ENCODE measurements at regions not wholly inside any gene's neighbourhood (a gene's known extent, or its start where the extent isn't known, plus 50 kb on each side); places are given as distances from the start of the nearest gene placed in this dataset.
A peak's percentile ranks its signal among the peaks of the same experiment; 100 is the strongest.

DNA sequence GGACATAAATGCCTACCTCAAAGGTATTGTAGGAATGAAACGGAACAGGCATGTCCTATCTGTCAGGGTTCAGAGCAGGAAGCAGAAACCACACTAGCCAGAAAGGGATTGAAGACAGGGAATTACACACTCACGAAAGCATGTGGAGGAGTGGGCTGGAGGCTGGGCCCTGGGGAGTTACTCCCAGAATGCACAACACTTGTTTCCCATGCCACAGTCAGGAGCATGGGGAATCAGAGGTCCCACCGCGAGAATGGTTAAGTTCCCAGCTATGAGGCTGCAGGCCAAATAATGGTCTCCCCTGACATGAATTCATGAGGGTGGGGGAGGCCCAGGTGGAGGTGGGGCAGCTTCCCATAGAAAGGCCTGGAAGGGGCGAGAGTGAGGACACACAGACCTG is 212.7 kb downstream of the HERPUD2 start:
- TF ChIP-seq POLR2A (IDR thresholded peaks at IDR 0.05): no peak
- TF ChIP-seq, protein P1, sequence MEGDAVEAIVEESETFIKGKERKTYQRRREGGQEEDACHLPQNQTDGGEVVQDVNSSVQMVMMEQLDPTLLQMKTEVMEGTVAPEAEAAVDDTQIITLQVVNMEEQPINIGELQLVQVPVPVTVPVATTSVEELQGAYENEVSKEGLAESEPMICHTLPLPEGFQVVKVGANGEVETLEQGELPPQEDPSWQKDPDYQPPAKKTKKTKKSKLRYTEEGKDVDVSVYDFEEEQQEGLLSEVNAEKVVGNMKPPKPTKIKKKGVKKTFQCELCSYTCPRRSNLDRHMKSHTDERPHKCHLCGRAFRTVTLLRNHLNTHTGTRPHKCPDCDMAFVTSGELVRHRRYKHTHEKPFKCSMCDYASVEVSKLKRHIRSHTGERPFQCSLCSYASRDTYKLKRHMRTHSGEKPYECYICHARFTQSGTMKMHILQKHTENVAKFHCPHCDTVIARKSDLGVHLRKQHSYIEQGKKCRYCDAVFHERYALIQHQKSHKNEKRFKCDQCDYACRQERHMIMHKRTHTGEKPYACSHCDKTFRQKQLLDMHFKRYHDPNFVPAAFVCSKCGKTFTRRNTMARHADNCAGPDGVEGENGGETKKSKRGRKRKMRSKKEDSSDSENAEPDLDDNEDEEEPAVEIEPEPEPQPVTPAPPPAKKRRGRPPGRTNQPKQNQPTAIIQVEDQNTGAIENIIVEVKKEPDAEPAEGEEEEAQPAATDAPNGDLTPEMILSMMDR (IDR thresholded peaks at IDR 0.05): no peak
- WGBS, 2 donors: 45 to 64% methylated on average over 5 of the region's 5 CpGs
- DNase-seq (ENCODE audit: low spot score in 2 of 2): no peak
- no peak overlapping the region for H3K4me3 ChIP-seq (ENCODE audit: low read depth, poor library complexity, severe bottlenecking)
- intact Hi-C loops (cut with DNase I; ENCODE audit: low total_unique reads): no loop called here

DNA sequence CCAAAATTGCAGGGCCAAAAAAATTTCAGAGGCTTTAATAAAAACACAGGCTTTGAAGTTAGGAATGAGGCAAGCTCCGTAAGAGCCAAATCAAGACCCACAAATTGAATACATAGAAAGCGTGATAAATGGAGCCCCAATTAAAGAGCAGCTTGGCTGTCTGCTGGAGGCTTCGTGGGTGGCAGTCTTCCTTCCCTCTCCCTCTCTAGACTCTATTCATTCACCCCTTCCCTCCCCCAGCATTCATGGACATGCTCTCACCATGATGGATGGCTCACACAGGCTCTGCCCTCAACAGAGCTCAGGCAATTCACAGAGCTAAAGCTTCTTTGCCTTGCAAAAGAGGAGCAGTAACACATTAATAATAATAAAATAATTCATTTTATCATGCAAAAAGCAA is 214.1 kb downstream of the HERPUD2 start:
- intact Hi-C loops (cut with DNase I; ENCODE audit: low total_unique reads): no loop called here
- no peak for TF ChIP-seq POLR2A (IDR thresholded peaks at IDR 0.05)
- TF ChIP-seq, protein P1 (IDR thresholded peaks at IDR 0.05): no peak
- DNase-seq (ENCODE audit: low spot score in 2 of 2): peak in 1 of 2 donors; percentile 20
- 45 to 53% methylated on average over 3 of the region's 3 CpGs for WGBS, 2 donors
- H3K4me3 ChIP-seq (ENCODE audit: low read depth, poor library complexity, severe bottlenecking): no peak overlapping the region

DNA sequence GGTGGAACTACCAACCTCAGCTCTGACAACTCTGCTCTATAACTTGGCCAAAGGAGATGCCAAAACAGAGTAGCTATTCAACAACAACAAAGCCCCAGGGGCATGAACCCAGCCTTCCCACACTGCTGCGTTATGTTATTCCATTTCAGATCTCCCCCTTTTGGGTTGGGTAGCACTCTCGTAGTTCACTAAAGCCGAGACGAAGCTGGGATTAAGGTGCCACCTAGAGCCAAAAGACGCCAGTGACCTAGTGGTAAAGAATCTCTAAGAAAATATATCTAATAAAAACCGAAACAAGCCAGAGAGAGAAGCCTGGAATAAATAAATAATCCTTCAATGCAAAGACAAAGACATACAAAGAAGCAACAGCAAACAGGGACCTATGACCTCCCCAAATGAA is 217.3 kb downstream of the HERPUD2 start:
- TF ChIP-seq, protein P1 (IDR thresholded peaks at IDR 0.05): no peak
- no peak for TF ChIP-seq POLR2A (IDR thresholded peaks at IDR 0.05)
- no peak overlapping the region for H3K4me3 ChIP-seq (ENCODE audit: low read depth, poor library complexity, severe bottlenecking)
- intact Hi-C loops (cut with DNase I; ENCODE audit: low total_unique reads): no loop called here
- whole genome bisulfite sequencing, 2 donors: 73 to 83% methylated on average over 6 of the region's 6 CpGs
- DNase-seq (ENCODE audit: low spot score in 2 of 2): peak in 1 of 2 donors; percentile 29

DNA sequence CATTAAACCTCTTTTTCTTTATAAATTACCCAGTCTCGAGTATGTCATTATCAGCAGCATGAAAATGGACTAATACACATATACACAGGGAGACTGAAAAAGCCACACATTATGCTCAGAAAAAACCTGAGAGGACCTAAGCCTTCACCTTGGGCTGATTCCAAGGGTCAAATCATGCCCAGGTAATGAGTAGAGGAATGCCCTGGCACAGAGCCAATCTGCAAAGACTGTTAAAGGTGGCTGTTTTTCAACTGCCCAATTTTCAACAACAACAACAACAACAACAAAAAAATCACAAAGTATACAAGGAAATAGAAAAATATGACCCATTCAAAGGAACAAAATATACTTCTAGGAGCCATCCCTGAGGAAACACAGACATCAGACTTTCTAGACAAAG is 220.2 kb upstream of the TBX20 start:
- no peak for TF ChIP-seq POLR2A (IDR thresholded peaks at IDR 0.05)
- TF ChIP-seq, protein P1 (IDR thresholded peaks at IDR 0.05): no peak
- no peak for DNase-seq (ENCODE audit: low spot score in 2 of 2)

DNA sequence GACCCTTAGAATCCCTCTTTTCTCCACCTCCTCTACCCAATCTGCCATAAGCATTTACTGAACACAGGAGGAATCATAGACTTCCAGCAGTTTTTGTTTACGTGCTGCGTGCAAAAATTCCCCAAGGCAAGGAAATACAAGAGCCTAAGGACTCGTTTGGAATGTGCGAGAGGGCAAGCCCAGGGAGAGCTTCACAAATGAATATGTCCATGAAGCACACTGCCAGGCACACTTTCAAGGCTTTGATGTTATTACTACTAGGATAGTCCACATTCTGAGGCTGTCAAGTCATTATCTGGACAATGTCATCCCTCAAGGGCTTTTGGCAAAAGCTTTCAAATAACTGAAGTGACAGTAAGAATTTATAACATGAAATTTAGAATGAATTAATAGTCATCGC is 214.7 kb upstream of the TBX20 start:
- TF ChIP-seq POLR2A (IDR thresholded peaks at IDR 0.05): no peak
- TF ChIP-seq, protein P1 (IDR thresholded peaks at IDR 0.05): no peak
- intact Hi-C loops (cut with DNase I; ENCODE audit: low total_unique reads): no loop called here
- DNase-seq (ENCODE audit: low spot score in 2 of 2): peak in 1 of 2 donors; percentile 46
- WGBS, 2 donors: 58% methylated on average over 5 of the region's 5 CpGs
- no peak overlapping the region for H3K4me3 ChIP-seq (ENCODE audit: low read depth, poor library complexity, severe bottlenecking)

More for the DNA sequence above, 220.2 kb upstream of the TBX20 start:
- no peak overlapping the region for H3K4me3 ChIP-seq (ENCODE audit: low read depth, poor library complexity, severe bottlenecking)
- intact Hi-C loops (cut with DNase I; ENCODE audit: low total_unique reads): no loop called here
- 82 to 92% methylated on average over 1 of the region's 1 CpG for WGBS, 2 donors

DNA sequence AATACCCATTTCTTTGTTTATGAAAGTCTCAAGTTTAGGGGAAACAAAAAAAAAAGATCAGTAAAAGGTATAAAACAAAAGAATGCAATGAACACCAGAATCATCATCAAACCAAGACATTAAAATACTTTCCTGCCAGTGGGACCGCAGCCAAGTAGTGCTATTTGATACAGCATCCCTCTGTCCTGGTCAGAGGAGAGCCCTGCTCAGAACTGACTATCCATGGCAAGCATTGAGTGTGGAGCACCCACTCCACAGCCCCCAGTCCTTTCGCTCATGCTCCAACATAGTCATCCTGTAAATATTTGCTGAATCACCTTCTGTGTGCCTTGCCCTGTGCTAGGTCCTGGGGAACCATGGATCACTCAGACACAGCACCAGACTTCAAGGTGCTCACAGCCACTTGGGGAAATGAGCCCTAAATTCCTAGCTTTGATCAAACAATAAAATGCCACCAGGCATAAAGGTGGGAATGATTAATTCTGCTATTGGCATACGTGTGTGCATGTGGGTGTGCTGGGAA is 213.6 kb upstream of the TBX20 start:
- no peak for TF ChIP-seq POLR2A (IDR thresholded peaks at IDR 0.05)
- TF ChIP-seq, protein P1 (IDR thresholded peaks at IDR 0.05): no peak
- no peak overlapping the region for H3K4me3 ChIP-seq (ENCODE audit: low read depth, poor library complexity, severe bottlenecking)
- 62 to 67% methylated on average over 3 of the region's 3 CpGs for WGBS, 2 donors
- peak in 1 of 2 donors; percentile 32 for DNase-seq (ENCODE audit: low spot score in 2 of 2)
- intact Hi-C loops (cut with DNase I; ENCODE audit: low total_unique reads): no loop called here
